ENCODE measurements at regions not wholly inside any gene's neighbourhood (a gene's known extent, or its start where the extent isn't known, plus 50 kb on each side); places are given as distances from the start of the nearest gene placed in this dataset.

- no peak overlapping the region for H3K4me3 ChIP-seq (ENCODE audit: low read depth, poor library complexity, severe bottlenecking)
- TF ChIP-seq CTCF (IDR thresholded peaks at IDR 0.05), result no peak
- no peak for TF ChIP-seq POLR2A (IDR thresholded peaks at IDR 0.05)
- DNase-seq (ENCODE audit: low spot score in 2 of 2), result no peak
- 22 to 31% methylated on average over 1 of the region's 1 CpG for WGBS, 2 donors
- intact Hi-C loops (cut with DNase I; ENCODE audit: low total_unique reads), result loop anchor here (5.0 kb wide), 1 partner anchor 1825 kb away; no protein-coding TSS in a partner anchor
Measured at GRCh38 chr4:178881937-178882336, 1439.7 kb upstream of the AGA start.

- WGBS, 2 donors, result 91 to 94% methylated on average over 9 of the region's 9 CpGs
- intact Hi-C loops (cut with DNase I; ENCODE audit: low total_unique reads), result no loop called here
- no peak for DNase-seq (ENCODE audit: low spot score in 2 of 2)
- TF ChIP-seq CTCF (IDR thresholded peaks at IDR 0.05) (no peak), POLR2A (IDR thresholded peaks at IDR 0.05) (no peak)
- no peak overlapping the region for H3K4me3 ChIP-seq (ENCODE audit: low read depth, poor library complexity, severe bottlenecking)
Measured at GRCh38 chr4:178894126-178894525, 1451.9 kb upstream of the AGA start.

GRCh38 chr4:178899084-178899483 lies 1456.8 kb upstream of the AGA start:
- no peak overlapping the region for H3K4me3 ChIP-seq (ENCODE audit: low read depth, poor library complexity, severe bottlenecking)
- TF ChIP-seq CTCF (IDR thresholded peaks at IDR 0.05) (no peak), POLR2A (IDR thresholded peaks at IDR 0.05) (no peak)
- no peak for DNase-seq (ENCODE audit: low spot score in 2 of 2)
- intact Hi-C loops (cut with DNase I; ENCODE audit: low total_unique reads), result no loop called here
- 85 to 91% methylated on average over 2 of the region's 2 CpGs for WGBS, 2 donors

GRCh38 chr4:178917756-178918155 lies 1475.5 kb upstream of the AGA start:
- 21 to 41% methylated on average over 1 of the region's 1 CpG for WGBS, 2 donors
- TF ChIP-seq CTCF (IDR thresholded peaks at IDR 0.05), result no peak
- no peak for TF ChIP-seq POLR2A (IDR thresholded peaks at IDR 0.05)
- no peak overlapping the region for H3K4me3 ChIP-seq (ENCODE audit: low read depth, poor library complexity, severe bottlenecking)
- intact Hi-C loops (cut with DNase I; ENCODE audit: low total_unique reads), result no loop called here
- no peak for DNase-seq (ENCODE audit: low spot score in 2 of 2)

- intact Hi-C loops (cut with DNase I; ENCODE audit: low total_unique reads), result no loop called here
- H3K4me3 ChIP-seq (ENCODE audit: low read depth, poor library complexity, severe bottlenecking), result no peak overlapping the region
- no peak for DNase-seq (ENCODE audit: low spot score in 2 of 2)
- WGBS, 2 donors, result 67 to 76% methylated on average over 1 of the region's 1 CpG
- TF ChIP-seq CTCF (IDR thresholded peaks at IDR 0.05) (no peak), POLR2A (IDR thresholded peaks at IDR 0.05) (no peak)
Measured at GRCh38 chr4:178937130-178937529, 1494.9 kb upstream of the AGA start.

GRCh38 chr4:178941975-178942374 lies 1499.7 kb upstream of the AGA start:
- no peak overlapping the region for H3K4me3 ChIP-seq (ENCODE audit: low read depth, poor library complexity, severe bottlenecking)
- 84 to 85% methylated on average over 7 of the region's 7 CpGs for WGBS, 2 donors
- TF ChIP-seq POLR2A (IDR thresholded peaks at IDR 0.05) (no peak), CTCF (IDR thresholded peaks at IDR 0.05) (no peak)
- DNase-seq (ENCODE audit: low spot score in 2 of 2), result no peak
- intact Hi-C loops (cut with DNase I; ENCODE audit: low total_unique reads), result no loop called here
